Choroid plexus epithelial cell (primary cell): ENCODE measurements at regions not wholly inside any gene's neighbourhood (a gene's known extent, or its start where the extent isn't known, plus 50 kb on each side); places are given as distances from the start of the nearest gene placed in this dataset.
"Not testable (repeated sequence)": the region's sequence is repeated elsewhere in the genome, so short reads cannot be mapped to it uniquely, and the experiment has no call there.

ENCODE experiments used
- DNase-seq: peaks from one replicate; pipeline ENCODE4 v3.0.0-alpha.2; 2010; ENCODE audit warnings: low read depth
- H3K4me3 ChIP-seq: 2 replicates; pipeline ENCODE4 v1.5.1; 2011; ENCODE audit warnings: low read depth, mild to moderate bottlenecking, control low read depth, low read length, moderate library complexity
- TF ChIP-seq, protein P1 (sequence below): conservative IDR thresholded peaks from 2 replicates; pipeline ENCODE4 v1.5.1; 2011; ENCODE audit warnings: low read depth, mild to moderate bottlenecking, control low read depth, inconsistent platforms, low read length, moderate library complexity

- no peak overlapping the region for H3K4me3 ChIP-seq
- TF ChIP-seq, protein P1, sequence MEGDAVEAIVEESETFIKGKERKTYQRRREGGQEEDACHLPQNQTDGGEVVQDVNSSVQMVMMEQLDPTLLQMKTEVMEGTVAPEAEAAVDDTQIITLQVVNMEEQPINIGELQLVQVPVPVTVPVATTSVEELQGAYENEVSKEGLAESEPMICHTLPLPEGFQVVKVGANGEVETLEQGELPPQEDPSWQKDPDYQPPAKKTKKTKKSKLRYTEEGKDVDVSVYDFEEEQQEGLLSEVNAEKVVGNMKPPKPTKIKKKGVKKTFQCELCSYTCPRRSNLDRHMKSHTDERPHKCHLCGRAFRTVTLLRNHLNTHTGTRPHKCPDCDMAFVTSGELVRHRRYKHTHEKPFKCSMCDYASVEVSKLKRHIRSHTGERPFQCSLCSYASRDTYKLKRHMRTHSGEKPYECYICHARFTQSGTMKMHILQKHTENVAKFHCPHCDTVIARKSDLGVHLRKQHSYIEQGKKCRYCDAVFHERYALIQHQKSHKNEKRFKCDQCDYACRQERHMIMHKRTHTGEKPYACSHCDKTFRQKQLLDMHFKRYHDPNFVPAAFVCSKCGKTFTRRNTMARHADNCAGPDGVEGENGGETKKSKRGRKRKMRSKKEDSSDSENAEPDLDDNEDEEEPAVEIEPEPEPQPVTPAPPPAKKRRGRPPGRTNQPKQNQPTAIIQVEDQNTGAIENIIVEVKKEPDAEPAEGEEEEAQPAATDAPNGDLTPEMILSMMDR: no peak
- DNase-seq: no peak
These were observed 134.8 kb downstream of the DYRK2 start for GRCh38 chr12:67783393-67783792.

DNA sequence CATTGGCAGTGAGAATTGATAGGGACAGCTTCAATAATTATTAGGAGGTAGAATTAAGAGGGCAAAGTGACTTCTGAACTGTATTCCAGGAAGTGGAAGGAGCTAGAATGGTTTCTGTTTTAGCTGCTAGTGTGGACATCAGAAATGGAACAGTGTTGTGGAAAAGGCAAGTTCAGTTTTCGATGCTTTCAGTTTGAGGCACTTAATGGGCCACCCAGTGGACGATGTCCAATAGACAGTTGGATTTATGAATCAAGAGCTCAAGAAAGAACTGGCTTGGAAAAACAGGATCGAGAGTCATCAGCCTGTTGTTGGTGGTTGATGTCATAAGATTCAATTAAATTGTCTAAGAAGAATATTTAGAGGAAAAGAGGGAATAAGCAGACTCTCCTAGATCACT lies 136.3 kb downstream of the DYRK2 start:
- TF ChIP-seq, protein P1: peak; percentile 10
- H3K4me3 ChIP-seq: no peak overlapping the region

GRCh38 chr12:67786086-67786485 lies 137.5 kb downstream of the DYRK2 start:
- TF ChIP-seq, protein P1: no peak
- no peak overlapping the region for H3K4me3 ChIP-seq
- DNase-seq: no peak

More for the DNA sequence above, 136.3 kb downstream of the DYRK2 start:
- DNase-seq: no peak

GRCh38 chr12:67788118-67788517 lies 139.6 kb downstream of the DYRK2 start:
- DNase-seq: no peak
- TF ChIP-seq, protein P1: no peak
- H3K4me3 ChIP-seq: no peak overlapping the region

DNA sequence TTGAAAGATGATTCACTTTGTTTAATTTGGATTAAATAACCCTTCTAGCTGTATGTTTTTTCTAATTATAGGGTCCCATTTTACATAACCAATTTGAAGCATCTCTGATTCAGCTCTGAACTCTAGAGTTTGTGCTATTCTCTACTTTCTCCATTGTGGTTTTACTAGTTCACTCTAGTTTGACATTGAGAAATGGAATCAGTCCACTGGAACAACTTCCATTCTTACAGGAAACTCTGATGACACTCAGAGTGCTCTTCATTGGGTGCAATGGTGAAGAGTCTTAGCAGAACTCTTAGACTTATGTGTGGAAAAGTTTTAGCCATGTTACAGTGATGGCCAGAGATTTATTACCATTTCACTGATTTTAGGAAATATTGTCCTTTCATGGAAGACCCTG lies 140.7 kb downstream of the DYRK2 start:
- no peak overlapping the region for H3K4me3 ChIP-seq
- TF ChIP-seq, protein P1: no peak
- DNase-seq: no peak

DNA sequence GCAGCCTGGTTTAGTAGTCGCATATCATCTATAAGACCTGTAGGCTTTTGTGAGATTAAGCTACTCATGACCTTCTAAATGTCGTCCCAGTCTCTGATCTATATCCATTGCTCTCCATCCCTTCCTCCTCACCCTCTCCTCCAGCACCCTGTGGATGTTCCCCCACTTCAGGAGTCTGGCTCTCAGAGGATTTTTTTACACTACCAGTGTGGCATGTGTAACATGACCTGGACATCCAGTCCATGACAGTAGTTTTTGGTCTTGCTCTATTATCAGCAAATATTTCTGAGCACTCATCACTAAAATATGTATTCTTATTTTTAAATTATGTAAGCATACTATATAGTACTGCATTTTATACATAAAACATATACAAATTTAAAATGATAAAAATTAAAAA lies 142.1 kb downstream of the DYRK2 start:
- H3K4me3 ChIP-seq: no peak overlapping the region
- TF ChIP-seq, protein P1: no peak
- DNase-seq: no peak

- H3K4me3 ChIP-seq, DNase-seq: not testable (repeated sequence)
These were observed 142.8 kb downstream of the DYRK2 start for GRCh38 chr12:67791362-67791761.

DNA sequence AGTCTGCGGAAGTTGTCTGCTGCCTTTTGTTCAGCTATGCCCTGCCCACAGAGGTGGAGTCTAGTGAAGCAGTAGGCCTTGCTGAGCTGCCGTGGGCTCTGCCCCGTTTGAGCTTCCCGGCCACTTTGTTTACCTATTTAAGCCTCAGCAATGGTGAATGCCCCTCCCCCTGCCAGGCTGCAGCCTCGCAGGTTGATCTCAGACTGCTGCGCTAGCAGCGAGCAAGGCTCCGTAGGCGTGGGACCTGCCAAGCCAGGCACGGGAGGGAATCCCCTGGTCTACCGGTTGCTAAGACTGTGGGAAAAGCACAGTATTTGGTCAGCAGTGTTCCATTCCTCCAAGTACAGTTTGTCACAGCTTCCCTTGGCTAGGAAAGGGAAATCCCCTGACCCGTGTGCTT lies 143.6 kb downstream of the DYRK2 start:
- H3K4me3 ChIP-seq: no peak overlapping the region
- DNase-seq: no peak
- TF ChIP-seq, protein P1: no peak
